Fibroblast of mammary gland (primary cell): ENCODE measurements at regions not wholly inside any gene's neighbourhood (a gene's known extent, or its start where the extent isn't known, plus 50 kb on each side); places are given as distances from the start of the nearest gene placed in this dataset.
A peak's percentile ranks its signal among the peaks of the same experiment; 100 is the strongest.

ENCODE experiments used
- DNase-seq: peaks from one replicate; pipeline ENCODE4 v3.0.0-alpha.2; 2010; ENCODE audit warnings: low read depth
- H3K4me3 ChIP-seq: 2 replicates; pipeline ENCODE4 v1.5.1; 2011; ENCODE audit warnings: low read depth, mild to moderate bottlenecking, low read length, moderate library complexity; ENCODE audit not compliant: control insufficient read depth
- TF ChIP-seq, protein P1 (sequence below): conservative IDR thresholded peaks from 2 replicates; pipeline ENCODE4 v1.5.1; 2011; ENCODE audit warnings: low read depth, low read length, inconsistent platforms; ENCODE audit not compliant: control insufficient read depth, insufficient read depth

DNA sequence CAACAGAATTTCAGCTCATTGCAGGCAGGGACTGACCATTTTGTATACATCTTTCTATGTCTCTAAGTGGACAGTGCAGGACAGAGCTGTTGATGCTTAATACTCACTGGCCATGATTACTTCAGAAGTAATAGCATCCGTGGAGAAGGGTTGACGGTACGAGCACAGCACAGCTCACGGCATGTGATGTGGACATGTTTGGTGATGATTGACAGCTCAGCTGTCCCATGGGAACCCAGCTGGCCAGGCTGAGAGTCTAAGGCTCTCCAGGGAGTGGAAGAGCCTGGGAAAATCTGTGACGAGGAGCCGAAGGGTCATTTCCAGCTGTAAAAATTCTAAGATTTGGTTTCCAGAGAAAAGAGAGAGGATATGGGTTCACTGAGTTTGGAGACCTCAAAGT is 198.2 kb downstream of the SNX19 start:
- no peak overlapping the region for H3K4me3 ChIP-seq
- TF ChIP-seq, protein P1, sequence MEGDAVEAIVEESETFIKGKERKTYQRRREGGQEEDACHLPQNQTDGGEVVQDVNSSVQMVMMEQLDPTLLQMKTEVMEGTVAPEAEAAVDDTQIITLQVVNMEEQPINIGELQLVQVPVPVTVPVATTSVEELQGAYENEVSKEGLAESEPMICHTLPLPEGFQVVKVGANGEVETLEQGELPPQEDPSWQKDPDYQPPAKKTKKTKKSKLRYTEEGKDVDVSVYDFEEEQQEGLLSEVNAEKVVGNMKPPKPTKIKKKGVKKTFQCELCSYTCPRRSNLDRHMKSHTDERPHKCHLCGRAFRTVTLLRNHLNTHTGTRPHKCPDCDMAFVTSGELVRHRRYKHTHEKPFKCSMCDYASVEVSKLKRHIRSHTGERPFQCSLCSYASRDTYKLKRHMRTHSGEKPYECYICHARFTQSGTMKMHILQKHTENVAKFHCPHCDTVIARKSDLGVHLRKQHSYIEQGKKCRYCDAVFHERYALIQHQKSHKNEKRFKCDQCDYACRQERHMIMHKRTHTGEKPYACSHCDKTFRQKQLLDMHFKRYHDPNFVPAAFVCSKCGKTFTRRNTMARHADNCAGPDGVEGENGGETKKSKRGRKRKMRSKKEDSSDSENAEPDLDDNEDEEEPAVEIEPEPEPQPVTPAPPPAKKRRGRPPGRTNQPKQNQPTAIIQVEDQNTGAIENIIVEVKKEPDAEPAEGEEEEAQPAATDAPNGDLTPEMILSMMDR, result no peak
- no peak for DNase-seq

DNA sequence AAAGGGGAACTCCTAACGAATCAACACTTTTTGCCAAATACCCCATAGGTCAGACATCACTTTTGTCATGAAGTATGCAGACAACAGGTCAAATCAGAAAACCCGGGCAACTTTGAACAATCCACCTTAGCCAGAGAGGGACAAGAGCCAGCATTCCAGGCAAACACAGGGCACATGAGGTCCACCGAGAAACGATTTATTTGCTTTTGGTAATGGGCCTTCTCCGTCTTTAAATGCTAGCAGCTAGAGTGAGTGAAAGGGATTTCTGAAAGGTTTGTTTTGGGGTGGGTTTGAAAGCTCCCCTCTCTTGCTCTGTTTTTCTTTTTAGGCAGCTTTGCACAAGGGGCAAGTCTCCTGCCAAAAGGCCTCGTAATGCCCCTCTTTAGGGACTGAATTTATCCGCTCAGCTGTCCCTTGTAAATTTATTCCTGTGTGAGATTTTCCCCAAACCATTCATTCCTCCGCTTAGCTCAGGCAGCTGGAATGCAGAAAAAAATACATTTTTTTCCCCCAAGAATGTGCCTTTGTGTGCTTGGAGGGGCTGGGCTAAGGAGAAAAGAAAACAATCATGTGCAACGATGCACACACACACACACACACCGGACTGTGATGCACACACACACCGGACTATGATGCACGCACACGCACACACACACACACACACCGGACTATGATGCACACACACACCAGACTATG is 196.9 kb downstream of the SNX19 start:
- peak; percentile 15 for DNase-seq
- TF ChIP-seq, protein P1, result no peak

DNA sequence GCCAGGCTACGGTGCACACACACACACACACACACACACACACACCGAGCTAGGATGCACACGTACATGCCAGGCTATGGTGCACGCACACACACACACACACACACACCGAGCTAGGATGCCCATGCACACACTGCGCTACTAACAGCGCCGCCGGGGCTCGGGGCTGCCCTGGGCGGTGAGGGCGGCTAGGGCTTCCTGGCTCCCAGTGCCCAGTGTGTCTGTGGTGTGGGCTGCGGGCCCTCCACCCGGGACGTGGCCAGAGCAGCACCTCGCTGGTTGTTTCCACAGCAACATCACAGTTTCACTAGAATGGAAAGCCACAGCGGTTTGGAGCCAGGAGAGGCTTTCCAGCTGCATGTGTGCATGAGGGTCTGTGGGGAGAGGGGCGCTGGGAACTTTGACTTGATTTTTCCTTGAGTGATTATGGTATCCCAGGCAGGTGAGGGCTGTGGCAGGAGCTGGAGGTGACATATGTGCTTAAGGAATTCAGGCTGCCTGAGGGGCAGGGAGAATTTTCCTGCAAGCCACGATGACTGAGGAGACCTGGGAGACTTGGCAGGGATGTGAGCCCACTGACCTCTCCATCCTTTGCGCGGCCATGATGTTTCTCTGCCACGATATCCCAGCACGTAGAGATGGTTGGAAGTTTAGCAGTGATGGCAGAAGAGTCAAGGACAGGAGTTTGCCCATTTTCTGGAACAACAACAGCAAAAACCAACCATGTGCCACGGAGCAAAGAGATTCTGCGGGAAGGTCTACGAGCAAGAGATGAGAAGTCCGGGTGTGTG is 195.9 kb downstream of the SNX19 start:
- TF ChIP-seq, protein P1, result no peak
- no peak overlapping the region for H3K4me3 ChIP-seq
- no peak for DNase-seq

More for the DNA sequence above, 196.9 kb downstream of the SNX19 start:
- no peak overlapping the region for H3K4me3 ChIP-seq

DNA sequence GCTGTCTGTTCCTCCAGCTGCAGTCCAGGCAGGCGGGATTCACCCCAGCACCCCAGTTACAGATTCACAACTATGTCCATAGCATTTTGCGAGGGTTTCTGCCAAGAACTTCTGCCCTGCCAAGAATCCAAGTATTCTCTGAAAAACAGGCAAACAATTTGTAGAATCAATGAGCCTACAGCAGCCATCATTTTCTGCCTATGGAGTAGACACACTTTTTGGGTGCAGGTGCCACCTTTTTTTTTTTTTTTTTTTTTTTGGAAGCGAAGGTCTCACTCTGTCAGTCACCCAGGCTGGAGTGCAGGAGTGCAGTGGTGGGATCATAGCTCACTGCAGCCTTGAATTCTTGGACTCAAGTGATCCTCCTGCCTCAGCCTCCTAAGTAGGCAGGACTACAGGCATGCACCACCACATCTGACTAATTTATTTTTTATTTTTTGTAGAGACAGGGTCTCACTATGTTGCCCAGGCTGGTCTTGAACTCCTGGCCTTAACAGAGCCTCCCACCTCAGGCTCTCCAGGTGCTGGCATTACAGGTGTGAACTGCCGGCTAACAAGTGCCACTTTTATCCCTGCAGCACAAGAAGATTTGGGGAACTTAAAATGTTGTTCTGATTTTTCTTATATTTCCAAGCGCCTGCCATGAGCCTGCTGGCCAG is 195.1 kb downstream of the SNX19 start:
- TF ChIP-seq, protein P1, result no peak
- no peak overlapping the region for H3K4me3 ChIP-seq
- no peak for DNase-seq

DNA sequence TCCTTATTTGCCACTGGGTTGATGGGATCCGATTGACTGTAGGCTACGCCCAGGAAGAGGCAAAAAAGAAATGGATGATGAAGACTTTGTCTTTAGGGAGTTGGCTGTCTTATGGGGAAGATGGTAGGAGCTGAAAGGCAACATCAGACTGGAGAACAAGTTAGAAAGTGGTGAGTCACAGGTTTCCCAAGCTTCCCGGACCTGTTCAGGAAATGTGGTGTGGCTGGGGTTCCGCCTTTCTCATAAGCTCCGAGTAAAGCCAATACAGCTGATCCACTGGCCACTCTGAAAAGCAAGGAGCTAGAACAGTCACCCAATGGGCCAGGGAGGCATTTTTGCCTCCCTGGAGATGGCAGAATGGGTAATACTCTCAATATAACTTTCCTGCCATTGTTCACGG is 194.5 kb downstream of the SNX19 start:
- no peak overlapping the region for H3K4me3 ChIP-seq
- TF ChIP-seq, protein P1, result no peak
- peak; percentile 83 for DNase-seq

DNA sequence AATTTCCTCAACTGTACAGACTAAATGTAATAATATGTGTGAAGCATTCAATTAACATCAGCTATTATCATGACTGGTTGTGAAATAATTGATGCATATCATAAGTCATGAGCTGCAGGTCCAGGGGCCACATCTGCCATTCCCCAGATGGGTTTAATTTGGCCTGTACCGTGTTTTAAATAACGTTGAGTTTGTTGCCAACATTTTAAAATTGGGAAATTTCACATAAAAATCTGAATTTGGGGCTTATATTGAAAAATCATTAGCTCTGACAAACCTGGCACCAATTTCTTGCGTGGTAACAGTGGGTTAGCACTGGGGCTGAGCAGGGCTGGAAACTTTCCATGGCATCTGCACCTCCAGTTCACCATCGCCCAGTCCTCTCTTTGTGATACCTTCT is 193.9 kb downstream of the SNX19 start:
- no peak for DNase-seq
- TF ChIP-seq, protein P1, result no peak
- no peak overlapping the region for H3K4me3 ChIP-seq
